ENCODE measurements at regions not wholly inside any gene's neighbourhood (a gene's known extent, or its start where the extent isn't known, plus 50 kb on each side); places are given as distances from the start of the nearest gene placed in this dataset.
A peak's percentile ranks its signal among the peaks of the same experiment; 100 is the strongest.

DNA sequence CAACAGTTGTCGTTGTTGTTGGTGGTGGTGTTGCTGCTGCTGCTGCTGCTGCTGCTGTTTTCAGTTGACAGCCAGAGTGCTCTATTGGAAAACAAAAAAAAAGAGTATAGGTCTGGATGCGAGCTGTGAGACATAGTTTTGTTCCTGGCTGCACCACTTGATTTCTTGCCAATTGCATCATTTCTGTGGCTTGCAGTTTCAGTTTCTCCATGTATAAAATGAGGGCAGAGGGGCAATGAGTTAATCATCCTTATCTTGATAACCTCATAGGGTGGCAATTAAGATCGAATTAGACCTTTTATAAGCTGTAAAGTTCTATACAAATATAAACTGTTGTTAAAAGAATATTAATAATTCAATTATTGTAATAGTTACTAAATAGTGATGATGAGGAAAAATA is 156.7 kb downstream of the DMRTA2 start:
- 6% methylated on average over 3 of the region's 3 CpGs for WGBS (ENCODE audit: insufficient coverage, low coverage, missing lambda C conversion rate)
- H2AFZ ChIP-seq (ENCODE audit: low read depth, low read length): no peak overlapping the region
- DNase-seq (ENCODE audit: extremely low read depth in 1 of 4, low spot score in 3 of 4) (no peak), ATAC-seq (no peak), FAIRE-seq (no peak)
- no peaks in the 10 kb centered on the region for H4K20me1 ChIP-seq (replicated peaks; ENCODE audit: control insufficient read depth, insufficient read depth, low read length)
- no peaks in the 10 kb centered on the region for H3K9me3 ChIP-seq (replicated peaks; ENCODE audit: control insufficient read depth, insufficient read depth, low read depth, low read length)
- H3K27ac ChIP-seq (ENCODE audit: extremely low read depth, low read depth, low read length): no peak overlapping the region
- no peaks in the 10 kb centered on the region for H3K9me1 ChIP-seq (ENCODE audit: control insufficient read depth, insufficient read depth, low read length)
- CTCF ChIA-PET (ENCODE audit: low intra/inter-chr PET ratio): no interaction called here
- no peaks in the 10 kb centered on the region for H3K27me3 ChIP-seq (ENCODE audit: control insufficient read depth in 2 of 2, insufficient read depth in 2 of 2, low read length in 2 of 2)
- H3K4me3 ChIP-seq: no peak overlapping the region
- POLR2A ChIA-PET: interaction anchor here (0.5 kb wide), 1 partner anchor 922 kb away, joined by 3 read pairs; no protein-coding TSS in a partner anchor
- H3K79me2 ChIP-seq (ENCODE audit: control insufficient read depth, insufficient read depth, low read length): no peaks in the 10 kb centered on the region
- in situ Hi-C loops (cut with MboI) (no loop called here), intact Hi-C loops (cut with micrococcal nuclease) (no loop called here)
- no peaks in the 10 kb centered on the region for H3K36me3 ChIP-seq (ENCODE audit: control insufficient read depth, insufficient read depth, low read length)
- no peak overlapping the region for H3K9ac ChIP-seq (ENCODE audit: insufficient read depth in 1 of 2, low read depth in 2 of 2, low read length in 2 of 2)
- no peak overlapping the region for H3K4me2 ChIP-seq (ENCODE audit: insufficient read depth, low read length)
- BruUV-seq (replicated peaks): no TSS peak
- no peaks in the 10 kb centered on the region for H3K4me1 ChIP-seq (replicated peaks in 1 of 2; ENCODE audit: control insufficient read depth in 2 of 2, insufficient read depth in 2 of 2, low read length in 2 of 2)
- TF ChIP-seq ZNF707 (CRISPR knock-in tag; conservative IDR thresholded peaks at IDR 0.05): no peak
- TF ChIP-seq, protein P1, sequence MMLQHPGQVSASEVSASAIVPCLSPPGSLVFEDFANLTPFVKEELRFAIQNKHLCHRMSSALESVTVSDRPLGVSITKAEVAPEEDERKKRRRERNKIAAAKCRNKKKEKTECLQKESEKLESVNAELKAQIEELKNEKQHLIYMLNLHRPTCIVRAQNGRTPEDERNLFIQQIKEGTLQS (IDR thresholded peaks at IDR 0.05): peak; percentile 38; the same call in 1 of the 2 replicates
- TF ChIP-seq, protein P1 (CRISPR knock-in tag; conservative IDR thresholded peaks at IDR 0.05): no peak
- TF ChIP-seq, protein P2, sequence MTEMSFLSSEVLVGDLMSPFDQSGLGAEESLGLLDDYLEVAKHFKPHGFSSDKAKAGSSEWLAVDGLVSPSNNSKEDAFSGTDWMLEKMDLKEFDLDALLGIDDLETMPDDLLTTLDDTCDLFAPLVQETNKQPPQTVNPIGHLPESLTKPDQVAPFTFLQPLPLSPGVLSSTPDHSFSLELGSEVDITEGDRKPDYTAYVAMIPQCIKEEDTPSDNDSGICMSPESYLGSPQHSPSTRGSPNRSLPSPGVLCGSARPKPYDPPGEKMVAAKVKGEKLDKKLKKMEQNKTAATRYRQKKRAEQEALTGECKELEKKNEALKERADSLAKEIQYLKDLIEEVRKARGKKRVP (CRISPR knock-in tag; IDR thresholded peaks at IDR 0.05): peak; percentile 82
- TF ChIP-seq CBX5 (IDR thresholded peaks at IDR 0.05; ENCODE audit: borderline replicate concordance, low read depth): no peak
- TF ChIP-seq NR2C2 (CRISPR knock-in tag; IDR thresholded peaks at IDR 0.05): no peak
- peak; percentile 54; the same call in 1 of the 2 replicates for TF ChIP-seq NR2C2 (tag; IDR thresholded peaks at IDR 0.05)
- 0 out of 2 replicates have a peak, but pooled peaks have one; percentile 29 for TF ChIP-seq POLR2H (tag; IDR thresholded peaks at IDR 0.05; ENCODE audit: low read depth)
- no peak for TF ChIP-seq RAD21 (CRISPR knock-in tag; conservative IDR thresholded peaks at IDR 0.05 in 1 of 2, IDR thresholded peaks at IDR 0.05 in 1 of 2)
- no peak for TF ChIP-seq ZNF76 (CRISPR knock-in tag; IDR thresholded peaks at IDR 0.05; ENCODE audit: borderline replicate concordance)
- TF ChIP-seq HDAC8 (tag; IDR thresholded peaks at IDR 0.05): no peak
- TF ChIP-seq, protein P3, sequence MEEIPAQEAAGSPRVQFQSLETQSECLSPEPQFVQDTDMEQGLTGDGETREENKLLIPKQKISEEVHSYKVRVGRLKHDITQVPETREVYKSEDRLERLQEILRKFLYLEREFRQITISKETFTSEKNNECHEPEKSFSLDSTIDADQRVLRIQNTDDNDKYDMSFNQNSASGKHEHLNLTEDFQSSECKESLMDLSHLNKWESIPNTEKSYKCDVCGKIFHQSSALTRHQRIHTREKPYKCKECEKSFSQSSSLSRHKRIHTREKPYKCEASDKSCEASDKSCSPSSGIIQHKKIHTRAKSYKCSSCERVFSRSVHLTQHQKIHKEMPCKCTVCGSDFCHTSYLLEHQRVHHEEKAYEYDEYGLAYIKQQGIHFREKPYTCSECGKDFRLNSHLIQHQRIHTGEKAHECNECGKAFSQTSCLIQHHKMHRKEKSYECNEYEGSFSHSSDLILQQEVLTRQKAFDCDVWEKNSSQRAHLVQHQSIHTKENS (CRISPR knock-in tag; IDR thresholded peaks at IDR 0.05): no peak
- TF ChIP-seq ZNF212 (CRISPR knock-in tag; IDR thresholded peaks at IDR 0.05): no peak
- no peak for TF ChIP-seq ZNF717 (CRISPR knock-in tag; IDR thresholded peaks at IDR 0.05)
- TF ChIP-seq, protein P4, sequence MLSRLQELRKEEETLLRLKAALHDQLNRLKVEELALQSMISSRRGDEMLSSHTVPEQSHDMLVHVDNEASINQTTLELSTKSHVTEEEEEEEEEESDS (CRISPR knock-in tag; IDR thresholded peaks at IDR 0.05): no peak
- 0 out of 2 replicates have a peak, but pooled peaks have one; percentile 37 for TF ChIP-seq ZNF175 (CRISPR knock-in tag; IDR thresholded peaks at IDR 0.05; ENCODE audit: low read depth)
- TF ChIP-seq, protein P5, sequence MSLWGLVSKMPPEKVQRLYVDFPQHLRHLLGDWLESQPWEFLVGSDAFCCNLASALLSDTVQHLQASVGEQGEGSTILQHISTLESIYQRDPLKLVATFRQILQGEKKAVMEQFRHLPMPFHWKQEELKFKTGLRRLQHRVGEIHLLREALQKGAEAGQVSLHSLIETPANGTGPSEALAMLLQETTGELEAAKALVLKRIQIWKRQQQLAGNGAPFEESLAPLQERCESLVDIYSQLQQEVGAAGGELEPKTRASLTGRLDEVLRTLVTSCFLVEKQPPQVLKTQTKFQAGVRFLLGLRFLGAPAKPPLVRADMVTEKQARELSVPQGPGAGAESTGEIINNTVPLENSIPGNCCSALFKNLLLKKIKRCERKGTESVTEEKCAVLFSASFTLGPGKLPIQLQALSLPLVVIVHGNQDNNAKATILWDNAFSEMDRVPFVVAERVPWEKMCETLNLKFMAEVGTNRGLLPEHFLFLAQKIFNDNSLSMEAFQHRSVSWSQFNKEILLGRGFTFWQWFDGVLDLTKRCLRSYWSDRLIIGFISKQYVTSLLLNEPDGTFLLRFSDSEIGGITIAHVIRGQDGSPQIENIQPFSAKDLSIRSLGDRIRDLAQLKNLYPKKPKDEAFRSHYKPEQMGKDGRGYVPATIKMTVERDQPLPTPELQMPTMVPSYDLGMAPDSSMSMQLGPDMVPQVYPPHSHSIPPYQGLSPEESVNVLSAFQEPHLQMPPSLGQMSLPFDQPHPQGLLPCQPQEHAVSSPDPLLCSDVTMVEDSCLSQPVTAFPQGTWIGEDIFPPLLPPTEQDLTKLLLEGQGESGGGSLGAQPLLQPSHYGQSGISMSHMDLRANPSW (CRISPR knock-in tag; IDR thresholded peaks at IDR 0.05): no peak
- TF ChIP-seq ETV5 (CRISPR knock-in tag; IDR thresholded peaks at IDR 0.05; ENCODE audit: low read depth): no peak
